B cell (primary cell): ENCODE measurements at regions not wholly inside any gene's neighbourhood (a gene's known extent, or its start where the extent isn't known, plus 50 kb on each side); places are given as distances from the start of the nearest gene placed in this dataset.

Experiments used
- EZH2 ChIP-seq: IDR thresholded peaks from 2 replicates; pipeline ENCODE4 v1.6.1; 2012; ENCODE audit warnings: borderline replicate concordance, low read depth, mild to moderate bottlenecking, moderate library complexity, low read length; ENCODE audit not compliant: insufficient read depth, poor library complexity, severe bottlenecking
- TF ChIP-seq, protein P1 (sequence below): fragments of 200-600 bp; IDR thresholded peaks from one replicate; pipeline ENCODE4 v1.8.0; 2022; ENCODE audit warnings: antibody characterized with exemption, mild to moderate bottlenecking

DNA sequence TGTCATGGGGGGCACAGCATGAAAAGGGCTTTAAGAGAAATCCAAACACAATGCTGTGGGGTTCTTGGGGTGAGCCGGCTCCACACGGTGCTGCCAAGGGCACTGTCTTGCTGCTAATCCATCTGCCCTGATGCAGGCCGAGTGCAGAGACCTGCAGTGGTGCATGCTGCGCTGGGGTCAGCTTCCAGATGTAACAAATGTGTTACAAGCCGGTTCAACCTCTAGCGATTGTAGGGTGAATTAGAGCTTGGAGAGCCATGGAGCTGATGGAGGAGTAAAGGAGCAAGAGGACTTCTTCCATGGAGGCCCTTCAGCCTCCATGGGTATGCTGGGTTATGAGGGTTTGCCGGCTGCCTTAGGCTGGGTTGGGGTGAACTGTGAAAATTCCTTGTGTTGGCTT lies 402.3 kb downstream of the TYW1 start:
- TF ChIP-seq, protein P1, sequence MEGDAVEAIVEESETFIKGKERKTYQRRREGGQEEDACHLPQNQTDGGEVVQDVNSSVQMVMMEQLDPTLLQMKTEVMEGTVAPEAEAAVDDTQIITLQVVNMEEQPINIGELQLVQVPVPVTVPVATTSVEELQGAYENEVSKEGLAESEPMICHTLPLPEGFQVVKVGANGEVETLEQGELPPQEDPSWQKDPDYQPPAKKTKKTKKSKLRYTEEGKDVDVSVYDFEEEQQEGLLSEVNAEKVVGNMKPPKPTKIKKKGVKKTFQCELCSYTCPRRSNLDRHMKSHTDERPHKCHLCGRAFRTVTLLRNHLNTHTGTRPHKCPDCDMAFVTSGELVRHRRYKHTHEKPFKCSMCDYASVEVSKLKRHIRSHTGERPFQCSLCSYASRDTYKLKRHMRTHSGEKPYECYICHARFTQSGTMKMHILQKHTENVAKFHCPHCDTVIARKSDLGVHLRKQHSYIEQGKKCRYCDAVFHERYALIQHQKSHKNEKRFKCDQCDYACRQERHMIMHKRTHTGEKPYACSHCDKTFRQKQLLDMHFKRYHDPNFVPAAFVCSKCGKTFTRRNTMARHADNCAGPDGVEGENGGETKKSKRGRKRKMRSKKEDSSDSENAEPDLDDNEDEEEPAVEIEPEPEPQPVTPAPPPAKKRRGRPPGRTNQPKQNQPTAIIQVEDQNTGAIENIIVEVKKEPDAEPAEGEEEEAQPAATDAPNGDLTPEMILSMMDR, result no peak
- no peak for TF ChIP-seq EZH2
